HG03135 (cell line): ENCODE measurements at regions not wholly inside any gene's neighbourhood (a gene's known extent, or its start where the extent isn't known, plus 50 kb on each side); places are given as distances from the start of the nearest gene placed in this dataset.
"Not testable (repeated sequence)": the region's sequence is repeated elsewhere in the genome, so short reads cannot be mapped to it uniquely, and the experiment has no call there.

Source experiments
- ATAC-seq: cut with Tn5 transposase; IDR thresholded peaks from one replicate; pipeline ENCODE4 v1.9.1; 2021; ENCODE audit warnings: mild to moderate bottlenecking, moderate library complexity; ENCODE audit not compliant: unreplicated experiment

DNA sequence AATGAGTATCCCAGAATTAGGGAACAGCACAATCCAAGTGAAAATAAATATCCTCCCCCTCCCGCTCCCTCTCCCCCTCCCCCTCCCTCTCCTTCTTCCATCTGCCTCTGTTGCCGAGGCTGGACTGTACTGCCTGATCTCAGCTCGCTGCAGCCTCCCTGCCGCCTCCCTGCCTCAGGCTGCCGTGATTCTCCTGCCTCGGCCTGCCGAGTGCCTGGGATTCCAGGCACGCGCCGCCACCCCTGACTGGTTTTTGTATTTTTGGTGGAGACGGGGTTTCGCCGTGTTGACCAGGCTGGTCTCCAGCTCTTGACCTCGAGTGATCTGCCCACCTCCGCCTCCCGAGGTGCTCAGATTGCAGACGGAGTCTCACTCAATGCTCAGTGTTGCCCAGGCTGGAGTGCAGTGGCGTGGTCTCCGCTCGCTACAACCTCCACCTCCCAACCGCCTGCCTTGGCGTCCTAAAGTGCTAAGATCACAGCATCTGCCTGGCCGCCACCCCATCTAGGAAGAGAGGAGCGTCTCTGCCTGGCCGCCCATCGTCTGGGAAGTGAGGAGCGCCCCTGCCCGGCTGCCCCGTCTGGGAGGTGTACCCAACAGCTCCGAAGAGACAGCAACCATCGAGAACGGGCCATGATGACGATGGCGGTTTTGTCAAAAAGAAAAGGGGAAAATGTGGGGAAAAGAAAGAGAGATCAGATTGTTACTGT, 178.9 kb upstream of the IPO5 start:
- not testable (repeated sequence) for ATAC-seq

DNA sequence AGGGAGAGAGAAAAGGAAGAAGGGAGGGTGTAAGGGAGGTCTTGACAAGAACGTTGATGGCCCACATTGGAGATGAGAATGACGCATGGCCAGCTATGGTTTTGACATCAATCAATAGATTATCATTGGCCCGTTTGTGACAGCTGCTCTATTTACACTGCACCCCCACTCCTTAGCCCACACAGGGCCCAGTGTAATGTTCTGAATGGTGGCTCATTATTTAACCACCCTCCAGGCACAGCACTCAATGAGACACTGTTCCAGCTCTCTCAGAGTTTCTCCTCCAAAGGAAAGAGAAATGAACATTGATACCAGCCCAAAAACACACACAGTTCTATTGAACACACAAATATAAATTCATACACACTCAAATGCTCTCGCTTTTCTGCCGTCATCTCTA, 173.0 kb upstream of the IPO5 start:
- ATAC-seq, result no peak

DNA sequence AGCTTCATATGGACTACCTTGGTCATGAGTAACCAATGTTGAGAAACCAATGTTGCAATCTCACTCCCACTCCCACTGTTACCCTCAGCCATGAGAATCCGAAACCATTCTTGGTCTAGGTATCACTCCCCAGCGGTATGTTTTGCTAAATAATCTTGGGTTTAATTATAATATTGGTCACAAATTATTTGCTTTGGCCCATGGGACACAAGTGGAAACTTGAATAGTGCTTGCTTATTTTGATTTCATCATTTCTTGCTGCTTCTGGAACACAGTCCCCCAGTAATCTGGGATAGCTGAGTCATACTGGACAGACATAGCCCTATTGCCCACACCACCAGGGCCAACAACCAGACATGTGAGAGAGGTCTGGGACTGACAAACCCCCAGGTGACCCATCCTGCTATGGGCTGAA, 171.6 kb upstream of the IPO5 start:
- ATAC-seq, result no peak

DNA sequence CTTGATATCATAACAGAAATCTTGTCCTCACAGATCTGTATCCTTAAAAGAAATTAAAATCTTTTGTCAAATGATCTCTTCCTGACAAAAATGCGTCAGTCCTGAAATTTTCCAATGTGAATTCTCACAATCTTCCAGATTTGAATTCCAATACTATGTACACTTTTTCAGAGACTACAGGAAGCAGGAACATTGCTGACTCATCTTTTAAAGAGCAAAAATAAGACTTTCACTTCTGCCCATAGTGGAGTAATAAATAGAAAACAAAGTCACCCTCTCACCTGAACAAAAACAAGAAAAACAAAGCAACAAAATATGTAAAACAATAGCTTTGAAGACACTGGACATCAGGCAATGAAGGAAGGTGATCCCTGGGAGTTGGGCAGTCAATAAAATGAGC, 167.0 kb upstream of the IPO5 start:
- no peak for ATAC-seq

DNA sequence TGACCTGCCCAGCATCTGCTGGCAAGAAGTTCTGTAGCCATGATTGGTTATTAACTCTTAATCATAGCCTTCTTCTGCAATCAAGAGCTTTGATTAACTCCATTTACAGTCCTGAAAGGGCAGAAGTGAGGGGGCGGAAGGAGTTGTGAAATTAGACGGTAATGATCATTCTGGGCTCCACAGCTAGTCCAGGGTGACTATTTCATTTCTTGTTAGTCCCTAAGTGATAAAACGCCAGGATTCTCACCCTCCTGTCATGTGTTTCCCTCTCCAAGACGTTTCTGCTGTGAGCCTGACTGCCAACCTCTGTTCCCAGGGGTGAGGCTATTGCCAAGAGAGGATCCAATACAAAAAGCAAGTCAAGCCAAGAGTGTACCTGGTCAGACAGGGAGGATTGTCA, 155.9 kb upstream of the IPO5 start:
- ATAC-seq, result no peak

DNA sequence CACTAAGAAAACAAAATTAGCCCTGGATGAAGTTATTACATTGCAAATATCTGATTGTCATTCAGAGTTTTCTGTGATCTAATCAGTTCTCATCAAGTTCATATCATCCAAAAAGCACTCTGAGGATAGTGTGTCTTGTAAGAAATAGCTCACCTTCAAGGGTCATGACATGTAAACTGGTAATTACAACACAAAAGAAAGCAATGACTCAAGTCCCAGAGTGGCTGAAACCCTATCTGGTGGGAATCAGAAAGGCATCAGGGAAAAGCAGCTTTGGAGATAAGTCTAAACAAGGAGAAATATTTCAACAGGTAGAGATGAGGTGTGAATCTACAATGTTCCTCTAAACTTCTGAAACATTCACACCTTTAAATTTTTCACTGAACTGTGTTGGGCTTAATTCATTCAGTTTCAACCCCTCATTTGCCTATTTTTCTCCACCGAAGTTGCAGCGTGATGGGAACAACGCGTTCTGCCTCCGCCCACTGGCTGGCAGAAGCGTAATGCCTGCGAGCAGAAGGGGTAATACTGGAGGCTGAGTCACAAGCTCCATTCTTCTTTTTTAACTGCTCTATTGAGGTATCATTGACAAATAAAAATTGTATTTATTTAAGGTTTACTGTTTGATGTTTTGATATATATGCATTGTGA, 155.2 kb upstream of the IPO5 start:
- ATAC-seq, result no peak

DNA sequence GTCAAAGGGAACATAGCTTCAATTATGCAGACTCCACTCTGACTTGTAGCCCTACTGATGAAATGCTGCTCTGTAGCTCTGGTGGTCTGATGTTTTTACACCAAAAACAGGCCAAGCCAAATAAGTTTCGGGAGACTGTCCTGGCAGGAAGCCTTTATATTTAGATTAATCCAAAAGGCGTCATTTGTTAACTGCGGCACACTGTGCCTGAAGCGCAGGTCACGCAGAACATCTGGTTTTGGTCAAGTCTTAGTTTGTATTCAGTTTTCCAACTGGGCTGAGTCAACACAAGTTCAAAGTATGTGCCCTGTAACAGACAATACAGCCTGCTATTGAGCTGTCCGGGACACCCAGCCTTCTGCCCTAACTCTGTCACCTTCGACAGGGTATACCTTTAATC, 154.6 kb upstream of the IPO5 start:
- no peak for ATAC-seq

DNA sequence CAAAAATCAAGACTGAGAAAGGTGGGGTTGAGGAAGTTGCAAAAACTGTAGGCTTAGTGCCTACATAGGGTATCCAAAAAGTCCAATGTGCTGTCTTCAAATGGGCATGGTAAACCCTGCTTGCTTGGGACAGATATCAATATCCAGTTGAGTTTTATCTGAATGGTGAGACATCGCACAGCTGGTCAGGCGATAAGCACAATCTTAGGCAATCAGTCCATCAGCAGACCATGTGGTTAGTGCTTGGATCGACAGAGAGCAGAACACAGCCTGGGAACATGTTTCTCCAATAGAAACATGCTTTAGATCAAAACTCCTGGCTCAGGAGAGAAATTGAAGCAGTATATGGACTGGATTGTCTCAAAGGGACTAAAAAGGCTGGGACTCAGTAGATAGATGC, 151.3 kb upstream of the IPO5 start:
- no peak for ATAC-seq

DNA sequence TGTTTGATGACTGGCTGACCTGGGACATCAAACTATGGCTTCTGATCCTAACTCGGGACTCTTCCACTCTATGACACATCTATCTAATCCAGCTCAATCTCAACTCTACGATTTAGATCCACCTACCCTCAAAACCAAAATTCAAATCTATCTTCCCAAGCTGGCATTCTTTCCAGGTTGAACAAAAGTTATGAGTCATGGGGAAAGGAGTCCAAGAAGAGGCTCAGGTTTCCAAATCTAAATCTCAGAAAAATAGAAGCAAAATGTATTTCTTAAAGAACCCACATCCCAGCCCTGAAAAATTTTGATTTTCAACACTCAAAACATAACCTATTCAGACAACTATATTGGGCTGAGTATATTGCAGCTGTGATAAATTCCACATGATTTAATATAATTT, 143.9 kb upstream of the IPO5 start:
- ATAC-seq, result no peak

DNA sequence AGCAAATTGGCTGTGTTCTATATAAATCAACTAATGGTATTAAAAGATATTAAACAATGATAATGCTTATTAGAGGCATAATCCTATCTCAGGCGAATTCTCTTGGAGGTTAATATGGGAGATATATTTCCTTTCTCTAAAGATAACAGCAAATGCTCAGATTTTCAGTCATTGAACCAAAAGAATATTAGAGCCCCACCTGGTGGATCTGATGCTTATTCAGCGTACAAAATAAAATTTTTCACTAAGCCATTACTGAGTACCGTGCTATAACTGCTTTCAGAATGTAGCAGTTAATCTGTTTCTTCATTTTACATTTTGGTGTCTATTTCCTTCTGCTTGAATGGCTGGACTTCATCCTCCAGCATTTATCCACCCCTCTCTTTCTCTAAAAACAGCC, 143.3 kb upstream of the IPO5 start:
- no peak for ATAC-seq

DNA sequence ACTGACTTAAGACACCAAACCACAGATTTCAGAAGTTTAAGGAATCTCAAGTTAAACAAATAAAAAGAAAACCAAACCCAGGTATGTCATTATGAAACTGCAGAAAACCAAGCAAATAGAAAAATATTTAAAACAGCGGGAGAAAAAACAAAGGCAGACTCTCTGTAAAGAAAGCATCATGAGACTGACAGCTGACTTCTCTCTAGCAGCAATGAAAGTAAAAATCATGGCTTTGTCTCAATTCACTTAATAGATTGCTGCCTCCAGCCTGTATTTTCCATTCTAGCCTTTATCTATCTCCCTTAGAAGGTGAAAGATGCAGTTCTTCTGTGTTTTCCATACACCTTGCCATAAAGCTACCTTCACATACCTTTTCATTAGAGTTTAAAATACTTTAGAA, 131.1 kb upstream of the IPO5 start:
- no peak for ATAC-seq

DNA sequence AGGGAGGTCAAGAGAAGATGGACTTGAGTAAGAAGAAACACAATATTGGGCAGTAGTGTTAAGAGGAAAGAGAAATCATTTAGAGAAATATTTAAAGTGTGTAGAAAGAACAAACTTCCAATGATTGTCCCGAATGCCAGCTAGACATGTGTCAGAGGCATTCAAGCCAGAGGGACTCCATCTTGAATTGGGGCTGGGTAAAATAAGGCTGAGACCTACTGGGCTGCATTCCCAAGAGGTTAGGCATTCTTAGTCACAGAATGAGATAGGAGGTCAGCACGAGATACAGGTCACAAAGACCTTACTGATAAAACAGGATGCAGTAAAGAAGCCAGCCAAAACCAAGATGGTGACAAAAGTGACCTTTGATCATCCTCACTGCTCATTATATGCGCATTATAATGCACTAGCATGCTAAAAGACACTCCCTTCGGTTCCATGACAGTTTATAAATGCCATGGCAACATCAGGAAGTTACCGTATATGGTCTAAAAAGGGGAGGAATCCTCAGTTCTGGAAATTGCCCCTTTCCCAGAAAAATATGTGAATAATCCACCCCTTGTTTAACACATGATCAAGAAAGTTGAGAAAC, 127.0 kb upstream of the IPO5 start:
- no peak for ATAC-seq

DNA sequence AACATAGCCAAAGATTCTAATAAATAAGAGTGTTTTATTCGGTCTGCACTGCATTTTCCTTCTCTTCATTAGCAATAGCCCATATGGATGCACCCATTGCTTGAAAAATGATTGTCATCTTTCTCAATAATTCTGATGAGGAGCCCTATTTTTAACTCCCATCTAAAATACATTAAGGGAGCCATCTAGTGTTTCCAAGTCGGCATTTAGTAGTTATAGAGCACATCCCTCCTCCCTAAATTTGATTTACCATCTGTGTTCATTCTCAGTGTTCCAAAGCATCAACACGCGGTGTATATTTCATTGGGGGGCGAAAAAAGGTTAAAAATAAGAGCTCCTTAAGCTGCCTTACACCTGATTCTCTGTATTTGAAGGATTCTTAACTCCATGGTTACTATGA, 119.2 kb upstream of the IPO5 start:
- no peak for ATAC-seq

DNA sequence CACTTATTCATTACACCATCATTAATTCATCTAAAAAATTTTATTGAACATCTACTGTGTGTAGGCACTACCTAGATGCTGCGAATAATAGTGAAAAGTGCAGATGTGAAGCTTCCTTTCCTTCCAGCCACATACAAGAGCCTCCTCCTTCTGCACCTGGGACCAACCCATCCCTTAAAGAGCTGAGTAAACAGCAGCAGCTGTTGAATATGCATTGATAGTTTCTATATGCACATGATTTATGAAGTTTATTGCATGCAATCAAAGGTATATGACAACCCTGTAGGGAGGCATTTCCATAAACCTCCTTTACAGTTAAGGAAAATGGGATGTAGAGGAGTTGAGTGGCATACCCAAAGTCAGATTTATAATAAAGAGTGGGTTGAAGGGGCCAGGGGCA, 110.3 kb upstream of the IPO5 start:
- no peak for ATAC-seq

DNA sequence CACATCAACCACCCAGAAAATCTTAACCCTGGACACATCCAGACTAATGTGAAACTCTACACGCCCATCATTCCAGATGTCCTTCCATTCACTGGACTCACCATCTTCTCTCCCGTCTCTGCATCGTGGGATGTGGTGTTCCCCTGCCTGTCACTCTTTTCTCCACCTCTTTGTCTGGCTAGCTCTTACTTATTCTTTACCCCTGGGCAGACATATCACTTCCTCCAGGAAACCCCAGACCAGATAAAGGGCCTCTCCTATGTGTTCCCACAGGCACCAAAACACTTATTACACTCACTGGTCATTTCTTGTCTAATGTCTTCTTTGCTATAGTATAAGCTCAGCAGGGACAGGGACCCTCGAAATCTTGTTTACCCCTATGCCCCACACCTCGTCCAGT, 109.3 kb upstream of the IPO5 start:
- ATAC-seq, result no peak

DNA sequence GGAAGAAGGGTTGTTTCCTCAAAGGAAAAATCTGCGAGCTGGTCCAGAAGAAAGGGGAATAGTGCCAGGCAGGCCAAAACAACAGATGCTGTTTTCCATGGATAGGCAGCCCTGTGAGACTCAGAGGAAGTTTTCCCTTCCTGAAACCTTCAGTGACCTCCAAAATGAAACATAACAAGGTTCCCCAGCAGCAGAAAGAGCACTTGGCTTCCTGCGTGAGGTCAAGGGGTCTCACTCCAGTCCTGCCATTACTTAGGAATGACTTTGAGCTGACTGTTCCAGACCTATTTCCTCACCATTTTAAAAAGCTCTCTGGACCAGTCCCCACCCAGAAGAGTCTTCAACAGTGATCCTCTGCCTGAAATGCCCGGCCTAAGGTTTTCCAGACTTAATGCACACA, 104.6 kb upstream of the IPO5 start:
- ATAC-seq, result no peak

DNA sequence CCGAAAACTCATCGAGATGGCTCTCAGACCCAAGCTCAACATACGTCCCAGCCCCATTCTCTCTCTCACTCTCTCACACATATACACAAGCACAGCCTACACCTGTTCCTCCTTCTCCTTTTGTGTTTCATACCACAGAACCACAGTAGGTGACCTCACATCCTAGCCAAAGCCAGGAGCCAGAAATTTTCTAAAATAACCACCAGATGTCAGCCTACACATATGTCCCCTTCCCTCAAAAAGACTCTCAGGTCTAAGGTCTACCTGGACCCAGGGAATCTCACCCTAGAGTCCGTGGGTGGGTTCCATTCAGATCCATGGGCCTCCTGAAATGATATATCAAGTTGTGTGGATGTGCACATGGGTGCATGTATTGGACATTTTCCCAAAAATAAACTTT, 104.2 kb upstream of the IPO5 start:
- peak; percentile 96 for ATAC-seq

DNA sequence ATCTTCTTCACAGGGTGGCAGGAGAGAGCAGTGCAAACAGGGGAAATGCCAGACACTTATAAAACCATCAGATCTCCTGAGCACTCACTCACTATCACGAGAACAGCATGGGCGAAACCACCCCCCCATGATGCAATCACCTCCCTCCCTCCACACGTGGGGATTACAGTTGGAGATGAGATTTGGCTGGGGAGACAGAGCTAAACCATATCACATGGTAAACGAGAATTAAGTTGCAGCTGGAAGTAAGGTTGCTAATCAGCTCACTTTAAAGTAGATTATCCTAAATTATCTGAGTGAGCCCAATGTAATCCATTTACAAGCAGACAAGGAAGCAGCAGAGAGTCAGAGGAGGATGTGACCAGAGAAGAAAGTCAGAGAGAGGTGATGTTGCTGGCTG, 102.2 kb upstream of the IPO5 start:
- no peak for ATAC-seq

DNA sequence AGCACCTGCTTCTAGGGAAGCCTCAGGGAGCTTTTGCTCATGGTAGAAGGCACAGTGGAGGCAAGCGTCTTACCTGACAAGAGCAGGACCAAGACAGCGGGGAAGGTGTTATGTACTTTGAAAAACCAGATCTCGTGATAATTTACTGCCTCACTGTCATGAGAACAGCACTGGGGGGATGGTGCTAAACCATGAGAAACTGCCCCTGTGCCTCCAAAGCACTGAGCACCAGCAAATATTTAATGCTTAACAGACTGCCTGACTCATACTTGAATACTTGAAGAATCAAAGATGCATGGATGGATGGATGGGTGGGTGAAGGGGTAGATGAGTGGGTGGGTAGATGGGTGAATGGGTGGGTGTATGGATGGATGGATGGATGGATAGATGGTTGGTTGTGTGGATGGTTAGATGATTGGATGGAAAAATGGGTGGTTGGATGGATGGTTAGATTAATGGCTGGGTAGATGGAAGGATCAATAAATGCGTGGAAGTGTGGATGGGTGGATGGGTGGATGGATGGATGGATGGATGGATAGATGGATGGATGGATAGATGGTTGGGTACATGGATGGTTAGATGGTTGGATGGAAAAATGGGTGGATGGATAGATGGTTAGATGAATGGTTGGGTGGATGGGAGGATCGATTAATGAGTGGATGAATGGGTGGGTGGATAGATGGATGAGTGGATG, 101.1 kb upstream of the IPO5 start:
- no peak for ATAC-seq

DNA sequence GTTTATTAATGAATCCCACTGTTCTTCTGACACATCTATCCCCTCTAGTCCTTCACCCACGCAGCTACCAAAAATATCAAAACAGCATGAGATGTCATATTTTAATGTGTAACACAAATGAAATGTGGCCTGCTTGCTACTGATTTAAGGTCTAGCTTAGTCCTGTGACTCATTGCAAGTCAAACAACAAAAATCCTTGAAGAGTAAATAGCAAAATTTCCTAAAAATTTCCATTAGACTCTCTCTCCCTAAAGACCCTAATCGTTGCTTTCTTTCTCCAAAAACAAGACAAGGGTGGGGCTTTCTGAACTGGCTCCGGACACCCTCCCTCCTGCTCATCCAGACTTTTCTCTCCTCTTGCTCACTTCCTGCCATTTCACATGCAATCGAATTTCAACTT, 99.9 kb upstream of the IPO5 start:
- ATAC-seq, result no peak

DNA sequence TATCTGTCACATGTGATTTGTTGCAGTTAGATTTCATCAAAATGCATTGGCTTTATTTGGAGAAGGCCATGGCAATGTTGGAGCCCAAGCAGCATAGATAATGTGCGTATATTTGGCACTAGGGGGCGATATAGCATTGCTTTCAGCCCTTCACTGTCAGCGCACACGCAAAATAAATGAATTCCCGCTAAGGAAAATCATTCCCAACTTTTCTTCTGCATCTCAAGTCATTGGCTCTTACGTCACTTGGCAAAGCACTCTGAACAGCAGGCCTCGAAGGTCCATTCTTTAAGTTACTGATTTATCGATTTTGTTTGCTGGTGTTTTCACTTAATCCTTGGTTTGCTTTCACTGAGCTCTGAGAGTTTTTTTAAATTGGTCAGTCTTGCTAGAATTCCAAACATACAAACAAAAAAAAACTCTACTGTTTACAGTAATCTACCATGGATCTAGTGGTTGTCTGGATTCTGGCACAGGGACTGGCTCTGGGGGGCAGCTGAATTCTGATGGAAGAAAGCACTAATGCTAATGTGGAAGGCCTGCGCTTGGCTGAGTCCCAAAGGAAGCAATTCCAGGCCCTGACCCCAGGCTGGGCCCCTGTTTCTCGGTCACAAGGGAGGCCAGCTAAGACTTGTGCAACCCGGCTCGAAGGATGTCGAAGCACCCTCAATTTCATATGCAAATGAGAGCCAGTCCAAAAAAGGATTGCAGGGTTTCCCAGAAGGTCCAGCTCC, 97.7 kb upstream of the IPO5 start:
- no peak for ATAC-seq
